ENCODE measurements at regions not wholly inside any gene's neighbourhood (a gene's known extent, or its start where the extent isn't known, plus 50 kb on each side); places are given as distances from the start of the nearest gene placed in this dataset.

- H3K4me3 ChIP-seq (ENCODE audit: low read length, poor library complexity, severe bottlenecking) = no peak overlapping the region
- H3K9me3 ChIP-seq (ENCODE audit: insufficient read depth, low read depth, low read length) = no peaks in the 10 kb centered on the region; the same call in 1 of the 2 replicates
- no peaks in the 10 kb centered on the region for H3K4me1 ChIP-seq (ENCODE audit: insufficient read depth, low read length, poor library complexity, severe bottlenecking)
- no peaks in the 10 kb centered on the region for H3K9me2 ChIP-seq (replicated peaks; ENCODE audit: low read depth, low read length)
- H3F3A ChIP-seq (ENCODE audit: low read depth) = no peaks in the 10 kb centered on the region
- H3K27me3 ChIP-seq (ENCODE audit: insufficient read depth, low read length, poor library complexity, severe bottlenecking) = no peaks in the 10 kb centered on the region
- no peak overlapping the region for H2AFZ ChIP-seq (ENCODE audit: low read length)
- H3K9ac ChIP-seq (ENCODE audit: low read depth, low read length, poor library complexity, severe bottlenecking) = no peak overlapping the region
- H4K20me1 ChIP-seq (ENCODE audit: insufficient read depth, low read length, poor library complexity, severe bottlenecking) = no peaks in the 10 kb centered on the region
- no peaks in the 10 kb centered on the region for H3K36me3 ChIP-seq (ENCODE audit: insufficient read depth, low read length)
- H3K79me2 ChIP-seq (ENCODE audit: insufficient read depth, low read length) = no peaks in the 10 kb centered on the region
- TF ChIP-seq CTCF (conservative IDR thresholded peaks at IDR 0.05; ENCODE audit: low read length) (no peak), EZH2phosphoT487 (IDR thresholded peaks at IDR 0.05; ENCODE audit: borderline replicate concordance) (no peak)
- H3K4me2 ChIP-seq (ENCODE audit: low read depth, low read length, poor library complexity, severe bottlenecking) = no peak overlapping the region
Observed at GRCh38 chr12:61029516-61029915, 1230.7 kb upstream of the USP15 start.

DNA sequence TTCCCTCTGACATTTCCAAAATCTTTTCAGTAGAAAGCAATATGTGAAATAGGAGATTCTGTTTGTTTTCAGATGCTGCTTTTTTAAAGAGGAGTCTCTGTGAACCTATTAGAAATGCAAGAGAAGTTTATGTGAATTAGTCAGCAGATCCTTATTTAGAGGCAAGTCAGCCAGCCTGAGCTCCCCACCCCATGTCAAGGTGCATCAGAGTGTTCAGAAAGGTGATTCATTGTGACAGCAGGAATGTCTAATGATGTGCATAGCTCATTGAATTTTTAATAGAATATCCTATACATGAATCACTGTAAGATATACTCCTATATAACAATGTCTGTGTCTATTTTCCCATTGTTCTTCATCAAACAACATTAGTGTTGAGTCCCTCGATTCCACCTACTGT lies 1222.4 kb upstream of the USP15 start:
- Histone ChIP-seq H3K27me3 (ENCODE audit: insufficient read depth, low read length, poor library complexity, severe bottlenecking) (no peaks in the 10 kb centered on the region), H3K9ac (ENCODE audit: low read depth, low read length, poor library complexity, severe bottlenecking) (no peak overlapping the region), H3K4me1 (ENCODE audit: insufficient read depth, low read length, poor library complexity, severe bottlenecking) (no peaks in the 10 kb centered on the region), H3K9me2 (replicated peaks; ENCODE audit: low read depth, low read length) (no peaks in the 10 kb centered on the region), H3K4me3 (ENCODE audit: low read length, poor library complexity, severe bottlenecking) (no peak overlapping the region), H3K9me3 (ENCODE audit: insufficient read depth, low read depth, low read length) (no peaks in the 10 kb centered on the region), H3K4me2 (ENCODE audit: low read depth, low read length, poor library complexity, severe bottlenecking) (no peak overlapping the region), H3F3A (ENCODE audit: low read depth) (no peaks in the 10 kb centered on the region), H4K20me1 (ENCODE audit: insufficient read depth, low read length, poor library complexity, severe bottlenecking) (no peaks in the 10 kb centered on the region), H3K79me2 (ENCODE audit: insufficient read depth, low read length) (no peaks in the 10 kb centered on the region), H2AFZ (ENCODE audit: low read length) (no peak overlapping the region), H3K36me3 (ENCODE audit: insufficient read depth, low read length) (no peaks in the 10 kb centered on the region)
- TF ChIP-seq CTCF (conservative IDR thresholded peaks at IDR 0.05; ENCODE audit: low read length) (no peak), EZH2phosphoT487 (IDR thresholded peaks at IDR 0.05; ENCODE audit: borderline replicate concordance) (no peak)

GRCh38 chr12:61043838-61044237 lies 1216.4 kb upstream of the USP15 start:
- Histone ChIP-seq H3K4me2 (ENCODE audit: low read depth, low read length, poor library complexity, severe bottlenecking) (no peak overlapping the region), H3K9me3 (ENCODE audit: insufficient read depth, low read depth, low read length) (no peaks in the 10 kb centered on the region), H4K20me1 (ENCODE audit: insufficient read depth, low read length, poor library complexity, severe bottlenecking) (no peaks in the 10 kb centered on the region), H3F3A (ENCODE audit: low read depth) (no peaks in the 10 kb centered on the region), H2AFZ (ENCODE audit: low read length) (no peak overlapping the region), H3K79me2 (ENCODE audit: insufficient read depth, low read length) (no peaks in the 10 kb centered on the region), H3K4me1 (ENCODE audit: insufficient read depth, low read length, poor library complexity, severe bottlenecking) (no peaks in the 10 kb centered on the region), H3K9ac (ENCODE audit: low read depth, low read length, poor library complexity, severe bottlenecking) (no peak overlapping the region), H3K36me3 (ENCODE audit: insufficient read depth, low read length) (no peaks in the 10 kb centered on the region), H3K9me2 (replicated peaks; ENCODE audit: low read depth, low read length) (no peaks in the 10 kb centered on the region), H3K4me3 (ENCODE audit: low read length, poor library complexity, severe bottlenecking) (no peak overlapping the region), H3K27me3 (ENCODE audit: insufficient read depth, low read length, poor library complexity, severe bottlenecking) (no peaks in the 10 kb centered on the region)
- no peak for TF ChIP-seq CTCF (conservative IDR thresholded peaks at IDR 0.05; ENCODE audit: low read length)
- no peak for TF ChIP-seq EZH2phosphoT487 (IDR thresholded peaks at IDR 0.05; ENCODE audit: borderline replicate concordance)

All from Loucy (cell line).